ENCODE measurements at regions not wholly inside any gene's neighbourhood (a gene's known extent, or its start where the extent isn't known, plus 50 kb on each side); places are given as distances from the start of the nearest gene placed in this dataset.

GRCh38 chr12:60498656-60499055 is 902.8 kb downstream of the SLC16A7 start:
- no peaks in the 10 kb centered on the region for H3K36me3 Mint-ChIP-seq
- H3K4me1 Mint-ChIP-seq, result no peaks in the 10 kb centered on the region
- no peak for TF ChIP-seq CTCF (IDR thresholded peaks at IDR 0.05; ENCODE audit: unreplicated experiment)
- H3K9me3 Mint-ChIP-seq, result no peaks in the 10 kb centered on the region
- no peak overlapping the region for H3K4me3 Mint-ChIP-seq
- no peak for DNase-seq (ENCODE audit: low spot score in 2 of 2, unreplicated experiment in 2 of 2)
- H3K27ac Mint-ChIP-seq, result no peak overlapping the region
- no peaks in the 10 kb centered on the region for H3K27me3 Mint-ChIP-seq (ENCODE audit: low read depth)

- TF ChIP-seq CTCF (IDR thresholded peaks at IDR 0.05; ENCODE audit: unreplicated experiment), result no peak
- Mint-ChIP-seq H3K4me1 (no peaks in the 10 kb centered on the region), H3K27ac (no peak overlapping the region), H3K4me3 (no peak overlapping the region), H3K27me3 (ENCODE audit: low read depth) (no peaks in the 10 kb centered on the region), H3K36me3 (no peaks in the 10 kb centered on the region), H3K9me3 (peaks cover 4% of the 10 kb centered on the region)
- DNase-seq (ENCODE audit: low spot score in 2 of 2, unreplicated experiment in 2 of 2), result no peak
These were observed 905.4 kb downstream of the SLC16A7 start for GRCh38 chr12:60501124-60501729.

DNA sequence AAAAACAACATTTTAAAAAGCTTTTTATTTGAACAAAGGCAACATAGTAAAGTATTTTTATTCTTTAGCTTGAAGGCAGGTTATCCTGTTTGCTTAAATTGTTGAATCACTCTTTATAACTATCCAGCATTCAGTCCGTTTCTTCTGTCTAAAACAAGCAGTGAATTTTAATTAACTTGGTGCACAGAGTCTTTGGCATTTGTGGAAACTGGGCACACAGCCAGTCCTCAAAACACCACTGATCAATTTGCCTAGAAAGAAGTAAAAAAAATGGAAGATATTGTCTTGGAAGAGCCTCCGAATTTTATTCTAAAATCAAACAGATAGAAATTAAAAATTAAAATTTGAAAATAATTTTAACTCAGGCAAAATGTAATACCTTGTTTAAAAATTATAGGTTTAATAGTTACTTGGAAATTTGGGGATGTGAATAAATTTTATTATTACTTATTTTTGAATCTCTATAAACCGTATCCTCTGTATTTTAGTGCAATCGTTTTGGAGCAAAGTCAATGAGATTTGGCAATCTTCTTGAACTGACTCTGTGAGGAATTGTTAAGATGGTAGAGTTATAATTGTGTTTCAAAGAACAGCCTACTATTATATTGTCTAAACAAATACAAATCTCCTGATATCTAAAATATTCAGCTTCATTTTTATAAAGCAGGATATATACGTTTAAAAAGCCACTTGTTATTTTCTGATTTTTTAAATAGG is 927.0 kb downstream of the SLC16A7 start:
- no peak for DNase-seq (ENCODE audit: low spot score in 2 of 2, unreplicated experiment in 2 of 2)
- Mint-ChIP-seq H3K27me3 (ENCODE audit: low read depth) (no peaks in the 10 kb centered on the region), H3K4me1 (no peaks in the 10 kb centered on the region), H3K9me3 (peaks cover 13% of the 10 kb centered on the region), H3K27ac (no peak overlapping the region), H3K4me3 (no peak overlapping the region), H3K36me3 (no peaks in the 10 kb centered on the region)
- TF ChIP-seq CTCF (IDR thresholded peaks at IDR 0.05; ENCODE audit: unreplicated experiment), result no peak

- Mint-ChIP-seq H3K27me3 (ENCODE audit: low read depth) (no peaks in the 10 kb centered on the region), H3K9me3 (no peaks in the 10 kb centered on the region), H3K4me1 (no peaks in the 10 kb centered on the region), H3K36me3 (no peaks in the 10 kb centered on the region), H3K4me3 (no peak overlapping the region), H3K27ac (no peak overlapping the region)
- no peak for TF ChIP-seq CTCF (IDR thresholded peaks at IDR 0.05; ENCODE audit: unreplicated experiment)
- DNase-seq (ENCODE audit: low spot score in 2 of 2, unreplicated experiment in 2 of 2), result no peak
These were observed 933.4 kb downstream of the SLC16A7 start for GRCh38 chr12:60529261-60529660.

- Mint-ChIP-seq H3K27me3 (ENCODE audit: low read depth) (no peaks in the 10 kb centered on the region), H3K4me1 (no peaks in the 10 kb centered on the region), H3K36me3 (no peaks in the 10 kb centered on the region), H3K9me3 (no peaks in the 10 kb centered on the region), H3K4me3 (no peak overlapping the region), H3K27ac (no peak overlapping the region)
- no peak for TF ChIP-seq CTCF (IDR thresholded peaks at IDR 0.05; ENCODE audit: unreplicated experiment)
- no peak for DNase-seq (ENCODE audit: low spot score in 2 of 2, unreplicated experiment in 2 of 2)
These were observed 933.9 kb downstream of the SLC16A7 start for GRCh38 chr12:60529723-60530122.
